Activated naive CD4-positive, alpha-beta T cell treated with anti-CD3 and anti-CD28 coated beads, Interleukin-2, amount 10 ng/mL, durations not matched to agents 7 days and 5 days (primary cell): ENCODE measurements at regions not wholly inside any gene's neighbourhood (a gene's known extent, or its start where the extent isn't known, plus 50 kb on each side); places are given as distances from the start of the nearest gene placed in this dataset.
"Not testable (repeated sequence)": the region's sequence is repeated elsewhere in the genome, so short reads cannot be mapped to it uniquely, and the experiment has no call there.

ENCODE experiments used
- CTCF ChIA-PET: fragments of 350-600 bp; sonication (Branson Sonifier 250); formaldehyde crosslinking; loops from one replicate; lab custom pipeline; 2021; ENCODE audit warnings: antibody characterized with exemption; lab: Charles Lee
- DNase-seq: peaks from one replicate; pipeline ENCODE4 v3.0.0-alpha.2; 2020
- H3K27ac Mint-ChIP-seq: one replicate; pipeline ENCODE4 v1.8.0; 2021; ENCODE audit warnings: mild to moderate bottlenecking, moderate library complexity, mixed read lengths
- H3K27me3 Mint-ChIP-seq: one replicate; pipeline ENCODE4 v1.8.0; 2021; ENCODE audit warnings: mild to moderate bottlenecking, mixed read lengths
- H3K36me3 Mint-ChIP-seq: one replicate; pipeline ENCODE4 v1.8.0; 2021; ENCODE audit warnings: mixed read lengths
- H3K4me1 Mint-ChIP-seq: one replicate; pipeline ENCODE4 v1.8.0; 2021; ENCODE audit warnings: mixed read lengths
- H3K4me3 Mint-ChIP-seq: one replicate; pipeline ENCODE4 v1.8.0; 2021; ENCODE audit warnings: mild to moderate bottlenecking, moderate library complexity, mixed read lengths
- H3K9me3 Mint-ChIP-seq: one replicate; pipeline ENCODE4 v1.8.0; 2021; ENCODE audit warnings: mixed read lengths

GRCh38 chr15:36156879-36157427 lies 422.5 kb upstream of the CDIN1 start:
- CTCF ChIA-PET = no interaction called here

DNA sequence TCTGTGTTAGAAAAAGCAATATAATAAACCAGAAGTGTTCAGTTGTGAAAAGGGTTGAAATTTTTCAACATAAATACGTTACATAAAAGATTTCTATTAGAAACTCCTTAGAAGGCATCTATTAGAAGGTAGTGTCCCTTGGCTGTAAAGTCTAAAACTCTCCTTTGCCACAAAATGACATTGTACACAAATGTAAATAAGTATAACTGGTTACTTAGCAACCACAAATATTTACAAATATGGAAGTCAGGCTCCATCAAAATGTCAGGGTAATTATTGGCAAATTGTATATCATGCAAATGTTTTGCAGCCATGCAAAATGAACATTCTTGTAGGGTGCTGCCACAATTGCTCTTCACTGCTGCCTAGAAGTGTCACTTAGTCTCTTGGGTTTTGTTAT lies 419.1 kb upstream of the CDIN1 start:
- Mint-ChIP-seq H3K27me3 (no peaks in the 10 kb centered on the region), H3K9me3 (peaks cover 7% of the 10 kb centered on the region), H3K27ac (no peak overlapping the region), H3K4me3 (no peak overlapping the region), H3K4me1 (no peaks in the 10 kb centered on the region), H3K36me3 (no peaks in the 10 kb centered on the region)
- DNase-seq = no peak
- CTCF ChIA-PET = no interaction called here

More at GRCh38 chr15:36156879-36157427, 422.5 kb upstream of the CDIN1 start:
- Mint-ChIP-seq H3K27me3 (no peaks in the 10 kb centered on the region), H3K27ac (no peak overlapping the region), H3K9me3 (peaks cover 3% of the 10 kb centered on the region), H3K36me3 (no peaks in the 10 kb centered on the region), H3K4me1 (no peaks in the 10 kb centered on the region), H3K4me3 (no peak overlapping the region)
- DNase-seq = no peak

GRCh38 chr15:36161108-36161507 lies 418.3 kb upstream of the CDIN1 start:
- CTCF ChIA-PET = no interaction called here
- DNase-seq = no peak
- no peak overlapping the region for H3K27ac Mint-ChIP-seq

DNA sequence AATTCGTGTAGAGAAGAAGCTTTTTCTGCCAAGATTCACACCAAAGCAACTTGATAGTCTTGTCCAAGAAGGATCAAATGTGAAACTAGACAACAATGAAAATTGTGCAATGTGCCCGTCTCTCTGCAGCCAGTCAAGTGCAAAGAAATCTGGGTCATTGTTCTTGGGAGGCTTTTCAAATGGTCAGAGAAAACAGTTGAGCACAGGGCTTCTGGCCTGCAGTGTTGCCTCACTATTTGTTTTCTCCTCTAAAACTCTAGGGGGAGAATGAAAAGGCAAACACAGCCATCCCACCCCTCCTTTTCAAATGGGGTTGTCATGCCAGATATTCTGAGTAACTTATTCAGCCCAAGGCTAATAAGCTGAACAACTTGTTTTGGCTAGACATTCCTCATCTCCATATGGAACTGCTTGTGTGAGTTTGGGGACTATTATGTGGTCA lies 417.6 kb upstream of the CDIN1 start:
- CTCF ChIA-PET = no interaction called here
- no peaks in the 10 kb centered on the region for H3K27me3 Mint-ChIP-seq
- H3K4me1 Mint-ChIP-seq = no peaks in the 10 kb centered on the region
- peaks cover 7% of the 10 kb centered on the region for H3K9me3 Mint-ChIP-seq
- H3K4me3 Mint-ChIP-seq = no peak overlapping the region
- H3K27ac Mint-ChIP-seq = no peak overlapping the region
- H3K36me3 Mint-ChIP-seq = no peaks in the 10 kb centered on the region
- no peak for DNase-seq

More at GRCh38 chr15:36161108-36161507, 418.3 kb upstream of the CDIN1 start:
- H3K36me3 Mint-ChIP-seq = no peaks in the 10 kb centered on the region
- no peaks in the 10 kb centered on the region for H3K4me1 Mint-ChIP-seq
- H3K4me3 Mint-ChIP-seq = no peak overlapping the region
- no peaks in the 10 kb centered on the region for H3K27me3 Mint-ChIP-seq
- H3K9me3 Mint-ChIP-seq = peaks cover 7% of the 10 kb centered on the region

GRCh38 chr15:36163983-36164382 lies 415.4 kb upstream of the CDIN1 start:
- H3K9me3 Mint-ChIP-seq, CTCF ChIA-PET, H3K27me3 Mint-ChIP-seq: not testable (repeated sequence)

GRCh38 chr15:36172955-36173354 lies 406.5 kb upstream of the CDIN1 start:
- no peak overlapping the region for H3K4me3 Mint-ChIP-seq
- no peaks in the 10 kb centered on the region for H3K27me3 Mint-ChIP-seq
- H3K36me3 Mint-ChIP-seq = no peaks in the 10 kb centered on the region
- H3K27ac Mint-ChIP-seq = no peak overlapping the region
- no peak for DNase-seq
- H3K4me1 Mint-ChIP-seq = no peaks in the 10 kb centered on the region
- CTCF ChIA-PET = no interaction called here
- no peaks in the 10 kb centered on the region for H3K9me3 Mint-ChIP-seq

More at GRCh38 chr15:36163983-36164382, 415.4 kb upstream of the CDIN1 start:
- not testable (repeated sequence) for H3K4me3 Mint-ChIP-seq, H3K36me3 Mint-ChIP-seq, H3K27ac Mint-ChIP-seq, H3K4me1 Mint-ChIP-seq, DNase-seq

- H3K27me3 Mint-ChIP-seq = no peaks in the 10 kb centered on the region
- no peak for DNase-seq
- no peaks in the 10 kb centered on the region for H3K36me3 Mint-ChIP-seq
- CTCF ChIA-PET = no interaction called here
- H3K4me1 Mint-ChIP-seq = no peaks in the 10 kb centered on the region
- no peak overlapping the region for H3K27ac Mint-ChIP-seq
- H3K9me3 Mint-ChIP-seq = no peaks in the 10 kb centered on the region
- H3K4me3 Mint-ChIP-seq = no peak overlapping the region
These were observed 404.2 kb upstream of the CDIN1 start for GRCh38 chr15:36175186-36175740.

GRCh38 chr15:36175741-36176291 lies 403.6 kb upstream of the CDIN1 start:
- H3K9me3 Mint-ChIP-seq = no peaks in the 10 kb centered on the region
- H3K36me3 Mint-ChIP-seq = no peaks in the 10 kb centered on the region
- CTCF ChIA-PET = no interaction called here
- no peak for DNase-seq
- no peak overlapping the region for H3K27ac Mint-ChIP-seq
- no peak overlapping the region for H3K4me3 Mint-ChIP-seq
- no peaks in the 10 kb centered on the region for H3K4me1 Mint-ChIP-seq
- H3K27me3 Mint-ChIP-seq = no peaks in the 10 kb centered on the region

- CTCF ChIA-PET = no interaction called here
- Mint-ChIP-seq H3K27me3 (no peaks in the 10 kb centered on the region), H3K36me3 (no peaks in the 10 kb centered on the region), H3K4me1 (no peaks in the 10 kb centered on the region), H3K9me3 (no peaks in the 10 kb centered on the region), H3K4me3 (no peak overlapping the region), H3K27ac (no peak overlapping the region)
- DNase-seq = no peak
These were observed 401.7 kb upstream of the CDIN1 start for GRCh38 chr15:36177590-36178302.

GRCh38 chr15:36178303-36178633 lies 401.2 kb upstream of the CDIN1 start:
- Mint-ChIP-seq H3K27me3 (no peaks in the 10 kb centered on the region), H3K27ac (no peak overlapping the region), H3K36me3 (no peaks in the 10 kb centered on the region), H3K4me1 (no peaks in the 10 kb centered on the region), H3K4me3 (no peak overlapping the region), H3K9me3 (no peaks in the 10 kb centered on the region)
- CTCF ChIA-PET = no interaction called here
- DNase-seq = no peak

DNA sequence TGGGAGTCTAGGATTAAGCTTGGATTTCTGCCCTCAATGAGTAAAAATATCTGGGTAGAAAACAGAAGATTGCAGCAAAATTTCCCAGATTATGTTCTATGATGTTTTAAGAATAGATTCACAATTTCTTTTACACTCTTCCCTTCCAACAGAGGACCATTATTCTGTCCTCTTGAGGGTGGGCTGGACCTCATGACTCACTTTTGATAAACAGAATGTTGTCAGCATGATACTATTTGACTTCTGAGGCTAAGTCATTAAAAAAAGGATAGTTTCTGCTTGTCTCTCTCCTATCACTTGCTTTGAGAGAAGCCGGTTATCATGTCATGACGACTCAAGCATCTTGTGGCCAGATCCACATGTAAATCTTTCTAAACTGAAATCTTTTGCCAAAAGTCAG lies 396.2 kb upstream of the CDIN1 start:
- no peaks in the 10 kb centered on the region for H3K36me3 Mint-ChIP-seq

GRCh38 chr15:36185438-36185837 lies 394.0 kb upstream of the CDIN1 start:
- CTCF ChIA-PET = no interaction called here
- DNase-seq = no peak
- no peak overlapping the region for H3K4me3 Mint-ChIP-seq
- no peak overlapping the region for H3K27ac Mint-ChIP-seq
- H3K36me3 Mint-ChIP-seq = no peaks in the 10 kb centered on the region
- no peaks in the 10 kb centered on the region for H3K4me1 Mint-ChIP-seq
- H3K27me3 Mint-ChIP-seq = no peaks in the 10 kb centered on the region
- peaks cover 3% of the 10 kb centered on the region for H3K9me3 Mint-ChIP-seq

More for the DNA sequence above, 396.2 kb upstream of the CDIN1 start:
- CTCF ChIA-PET = no interaction called here
- H3K4me3 Mint-ChIP-seq = no peak overlapping the region
- no peak for DNase-seq
- H3K9me3 Mint-ChIP-seq = peaks cover 3% of the 10 kb centered on the region
- no peaks in the 10 kb centered on the region for H3K4me1 Mint-ChIP-seq
- H3K27me3 Mint-ChIP-seq = no peaks in the 10 kb centered on the region
- no peak overlapping the region for H3K27ac Mint-ChIP-seq

DNA sequence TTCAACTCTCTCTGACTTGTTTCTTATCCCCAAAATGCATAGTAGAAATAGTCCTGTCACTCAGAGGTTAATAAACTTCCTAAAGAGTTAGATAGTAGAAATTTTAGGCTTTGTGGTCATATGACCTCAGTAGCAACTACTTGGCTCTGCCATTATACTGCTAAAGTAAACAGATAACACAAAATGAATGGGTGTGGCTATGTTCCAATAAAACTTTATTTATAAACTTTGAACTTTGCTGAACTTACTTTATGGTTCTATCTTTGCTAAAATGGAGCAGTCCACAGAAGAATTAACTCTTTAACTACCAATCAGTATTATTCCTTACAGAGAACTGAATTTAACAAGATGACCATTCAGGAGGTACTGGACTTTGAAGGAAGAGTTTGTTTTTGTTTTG lies 393.6 kb upstream of the CDIN1 start:
- DNase-seq = no peak
- Mint-ChIP-seq H3K27ac (no peak overlapping the region), H3K36me3 (no peaks in the 10 kb centered on the region), H3K4me1 (no peaks in the 10 kb centered on the region), H3K4me3 (no peak overlapping the region), H3K9me3 (peaks cover 3% of the 10 kb centered on the region), H3K27me3 (no peaks in the 10 kb centered on the region)
- CTCF ChIA-PET = no interaction called here

GRCh38 chr15:36186376-36186775 lies 393.1 kb upstream of the CDIN1 start:
- Mint-ChIP-seq H3K4me3 (no peak overlapping the region), H3K4me1 (no peaks in the 10 kb centered on the region), H3K36me3 (no peaks in the 10 kb centered on the region), H3K27ac (no peak overlapping the region), H3K27me3 (no peaks in the 10 kb centered on the region), H3K9me3 (peaks cover 3% of the 10 kb centered on the region)
- DNase-seq = no peak
- CTCF ChIA-PET = no interaction called here

DNA sequence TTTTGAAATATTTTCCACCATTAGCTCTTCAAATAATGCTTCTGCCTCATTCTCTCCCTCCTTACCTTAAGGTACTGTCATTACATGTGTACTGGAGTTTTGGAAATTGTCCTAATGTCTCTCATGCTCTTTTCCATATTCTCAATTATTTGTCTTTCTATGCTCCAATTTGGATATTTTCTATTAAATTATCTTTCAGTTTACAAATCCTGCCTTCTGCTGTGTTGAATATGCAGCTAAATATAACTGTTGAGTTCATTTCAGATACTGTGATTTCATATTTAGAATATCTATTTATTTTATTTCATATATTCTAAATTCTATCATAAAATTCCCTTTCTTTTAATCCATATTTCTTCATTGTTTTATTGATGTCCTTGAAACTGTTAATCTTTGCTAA lies 388.0 kb upstream of the CDIN1 start:
- H3K4me1 Mint-ChIP-seq = no peaks in the 10 kb centered on the region
- CTCF ChIA-PET = no interaction called here
- H3K9me3 Mint-ChIP-seq = peaks cover 3% of the 10 kb centered on the region
- no peak overlapping the region for H3K4me3 Mint-ChIP-seq
- DNase-seq = no peak
- H3K36me3 Mint-ChIP-seq = no peaks in the 10 kb centered on the region
- no peak overlapping the region for H3K27ac Mint-ChIP-seq
- H3K27me3 Mint-ChIP-seq = no peaks in the 10 kb centered on the region
